Fibroblast of mammary gland (primary cell): ENCODE measurements at regions not wholly inside any gene's neighbourhood (a gene's known extent, or its start where the extent isn't known, plus 50 kb on each side); places are given as distances from the start of the nearest gene placed in this dataset.

Source experiments
- DNase-seq: peaks from one replicate; pipeline ENCODE4 v3.0.0-alpha.2; 2010; ENCODE audit warnings: low read depth
- H3K4me3 ChIP-seq: 2 replicates; pipeline ENCODE4 v1.5.1; 2011; ENCODE audit warnings: low read depth, mild to moderate bottlenecking, low read length, moderate library complexity; ENCODE audit not compliant: control insufficient read depth
- TF ChIP-seq, protein P1 (sequence below): conservative IDR thresholded peaks from 2 replicates; pipeline ENCODE4 v1.5.1; 2011; ENCODE audit warnings: low read depth, low read length, inconsistent platforms; ENCODE audit not compliant: control insufficient read depth, insufficient read depth

DNA sequence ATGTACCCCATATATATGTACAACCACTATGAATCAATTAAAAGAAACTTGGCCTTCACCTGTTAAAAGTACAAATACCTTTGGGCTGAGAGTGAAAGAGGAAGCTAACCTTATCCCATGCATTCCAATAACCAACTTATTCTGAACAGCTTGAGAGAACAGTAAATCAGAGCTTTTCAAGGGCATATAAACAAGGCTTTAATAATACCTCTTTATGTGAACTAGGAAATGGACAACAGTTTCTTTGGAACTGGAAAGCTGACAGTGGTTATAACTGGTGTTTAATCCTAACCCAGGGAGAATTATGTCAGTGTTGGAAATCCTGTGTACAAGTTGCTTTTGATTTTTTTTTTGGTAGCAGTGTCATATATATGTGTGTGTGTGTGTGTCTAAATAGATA lies 170.5 kb downstream of the TFAP2B start:
- DNase-seq: no peak
- H3K4me3 ChIP-seq: no peak overlapping the region
- TF ChIP-seq, protein P1, sequence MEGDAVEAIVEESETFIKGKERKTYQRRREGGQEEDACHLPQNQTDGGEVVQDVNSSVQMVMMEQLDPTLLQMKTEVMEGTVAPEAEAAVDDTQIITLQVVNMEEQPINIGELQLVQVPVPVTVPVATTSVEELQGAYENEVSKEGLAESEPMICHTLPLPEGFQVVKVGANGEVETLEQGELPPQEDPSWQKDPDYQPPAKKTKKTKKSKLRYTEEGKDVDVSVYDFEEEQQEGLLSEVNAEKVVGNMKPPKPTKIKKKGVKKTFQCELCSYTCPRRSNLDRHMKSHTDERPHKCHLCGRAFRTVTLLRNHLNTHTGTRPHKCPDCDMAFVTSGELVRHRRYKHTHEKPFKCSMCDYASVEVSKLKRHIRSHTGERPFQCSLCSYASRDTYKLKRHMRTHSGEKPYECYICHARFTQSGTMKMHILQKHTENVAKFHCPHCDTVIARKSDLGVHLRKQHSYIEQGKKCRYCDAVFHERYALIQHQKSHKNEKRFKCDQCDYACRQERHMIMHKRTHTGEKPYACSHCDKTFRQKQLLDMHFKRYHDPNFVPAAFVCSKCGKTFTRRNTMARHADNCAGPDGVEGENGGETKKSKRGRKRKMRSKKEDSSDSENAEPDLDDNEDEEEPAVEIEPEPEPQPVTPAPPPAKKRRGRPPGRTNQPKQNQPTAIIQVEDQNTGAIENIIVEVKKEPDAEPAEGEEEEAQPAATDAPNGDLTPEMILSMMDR: no peak

DNA sequence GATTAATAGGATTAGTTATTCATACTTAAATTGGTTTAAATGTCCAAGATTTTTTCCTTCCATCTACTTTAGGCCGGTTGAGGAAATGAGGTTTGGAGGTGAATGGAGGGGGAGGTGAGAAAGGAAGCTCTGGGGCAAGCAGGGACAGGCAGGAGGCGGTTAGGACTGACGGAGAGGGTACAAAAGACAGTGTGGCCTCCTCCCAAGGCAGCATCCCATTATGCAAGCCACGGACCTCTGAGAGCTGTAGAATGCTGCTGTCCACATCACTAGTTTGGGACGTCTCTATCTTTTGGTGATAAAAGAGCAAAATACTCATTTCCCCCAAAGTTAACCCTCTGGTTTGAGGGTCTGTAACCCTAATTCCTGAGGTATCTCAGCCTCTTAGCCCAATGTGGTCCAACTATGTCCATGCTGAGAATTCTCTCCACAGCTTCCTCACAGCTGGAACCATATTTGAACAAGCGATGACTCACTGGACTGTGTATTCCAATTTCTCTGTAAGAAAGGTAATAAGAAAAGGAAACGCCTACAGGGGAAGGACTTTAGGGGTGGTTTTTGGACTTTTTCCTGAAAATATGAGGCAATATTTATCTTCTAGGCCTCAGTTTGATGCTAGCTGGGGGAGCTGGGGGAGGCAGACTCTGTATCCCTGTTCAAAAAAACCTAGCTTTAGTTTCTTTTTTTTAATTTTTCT lies 172.2 kb downstream of the TFAP2B start:
- DNase-seq: peak; percentile 9
- H3K4me3 ChIP-seq: no peak overlapping the region
- TF ChIP-seq, protein P1: no peak

GRCh38 chr6:50992232-50992631 lies 173.6 kb downstream of the TFAP2B start:
- H3K4me3 ChIP-seq: no peak overlapping the region
- TF ChIP-seq, protein P1: no peak
- no peak for DNase-seq

GRCh38 chr6:50992704-50993625 lies 174.3 kb downstream of the TFAP2B start:
- TF ChIP-seq, protein P1: no peak
- no peak overlapping the region for H3K4me3 ChIP-seq
- DNase-seq: no peak

- TF ChIP-seq, protein P1: no peak
- DNase-seq: no peak
- H3K4me3 ChIP-seq: no peak overlapping the region
These were observed 175.5 kb downstream of the TFAP2B start for GRCh38 chr6:50993941-50994720.

DNA sequence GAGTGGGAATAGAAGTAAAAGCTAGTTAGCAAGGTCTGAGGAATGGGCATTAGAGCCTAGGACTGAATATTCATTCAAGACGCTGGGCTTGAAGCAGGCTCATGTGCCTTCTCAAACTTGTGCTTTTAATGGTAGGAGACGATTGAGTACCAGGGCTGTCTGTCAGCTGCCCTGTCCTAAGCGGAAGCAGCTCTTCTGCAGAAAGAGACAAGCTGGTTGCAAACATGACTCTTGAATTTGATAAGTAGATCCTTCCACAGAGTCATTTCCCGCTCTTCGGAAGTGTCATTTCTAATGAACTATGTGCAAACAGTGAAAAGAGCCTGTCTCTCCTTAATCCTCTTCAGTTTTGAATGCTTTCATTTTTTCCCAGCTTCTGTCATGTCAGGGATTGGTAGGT lies 176.4 kb downstream of the TFAP2B start:
- H3K4me3 ChIP-seq: no peak overlapping the region
- no peak for DNase-seq
- TF ChIP-seq, protein P1: no peak
